Right kidney (tissue), 1 donor: ENCODE measurements at regions not wholly inside any gene's neighbourhood (a gene's known extent, or its start where the extent isn't known, plus 50 kb on each side); places are given as distances from the start of the nearest gene placed in this dataset.
"Not testable (repeated sequence)": the region's sequence is repeated elsewhere in the genome, so short reads cannot be mapped to it uniquely, and the experiment has no call there.

Experiments used
- DNase-seq: peaks from one replicate; pipeline ENCODE4 v3.0.0-alpha.2; 2016

DNA sequence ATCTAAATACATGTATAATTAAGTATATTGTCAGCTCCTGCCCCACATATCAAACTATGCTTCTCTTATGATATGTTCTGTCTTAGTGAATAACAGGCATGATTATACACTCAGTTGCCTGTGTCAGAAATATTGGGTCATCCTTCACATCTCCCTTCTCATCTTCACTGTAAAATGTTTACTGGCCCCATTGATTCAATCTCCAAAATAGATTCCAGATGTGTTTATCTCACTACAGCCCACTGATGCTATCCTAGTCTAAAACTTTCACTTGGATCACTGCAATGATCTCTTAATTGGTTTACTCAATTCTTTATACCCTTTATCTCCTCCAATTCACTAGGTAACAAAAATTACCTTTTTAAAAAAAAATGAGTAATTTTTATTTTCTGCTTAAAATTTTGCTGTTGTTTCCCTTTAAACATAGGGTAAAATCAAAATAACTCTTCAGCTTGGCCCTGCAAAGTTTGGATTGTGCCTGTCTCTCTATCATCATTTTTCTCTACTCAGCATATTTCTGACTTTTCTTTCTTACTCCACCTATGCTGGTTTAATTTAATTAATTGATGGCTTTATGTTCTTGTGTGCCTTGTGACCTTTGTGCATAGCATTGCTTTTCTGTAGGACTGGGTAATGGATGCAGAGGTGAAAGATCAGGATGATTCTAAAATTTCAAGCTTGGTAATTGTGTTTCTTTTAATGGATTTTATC lies 233.9 kb upstream of the FOXP2 start:
- no peak for DNase-seq

DNA sequence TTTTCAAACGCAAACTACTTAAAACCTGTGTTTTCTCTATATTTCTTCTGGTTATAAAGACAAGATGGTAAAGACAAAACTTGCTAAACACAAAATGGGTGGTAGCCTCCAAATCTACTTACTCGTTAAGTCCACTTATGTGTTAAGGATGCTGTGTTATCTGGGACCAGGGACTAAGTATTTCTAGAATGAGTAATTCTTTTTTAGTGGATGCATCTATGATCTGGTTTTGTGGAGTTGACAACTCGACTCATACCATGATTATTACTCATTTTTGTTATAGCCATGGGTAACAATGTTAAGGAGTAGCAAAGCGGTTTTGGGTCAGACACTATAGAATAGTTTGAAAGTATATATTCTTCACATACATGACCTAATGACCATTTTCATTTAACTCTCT lies 239.5 kb upstream of the FOXP2 start:
- DNase-seq = no peak

DNA sequence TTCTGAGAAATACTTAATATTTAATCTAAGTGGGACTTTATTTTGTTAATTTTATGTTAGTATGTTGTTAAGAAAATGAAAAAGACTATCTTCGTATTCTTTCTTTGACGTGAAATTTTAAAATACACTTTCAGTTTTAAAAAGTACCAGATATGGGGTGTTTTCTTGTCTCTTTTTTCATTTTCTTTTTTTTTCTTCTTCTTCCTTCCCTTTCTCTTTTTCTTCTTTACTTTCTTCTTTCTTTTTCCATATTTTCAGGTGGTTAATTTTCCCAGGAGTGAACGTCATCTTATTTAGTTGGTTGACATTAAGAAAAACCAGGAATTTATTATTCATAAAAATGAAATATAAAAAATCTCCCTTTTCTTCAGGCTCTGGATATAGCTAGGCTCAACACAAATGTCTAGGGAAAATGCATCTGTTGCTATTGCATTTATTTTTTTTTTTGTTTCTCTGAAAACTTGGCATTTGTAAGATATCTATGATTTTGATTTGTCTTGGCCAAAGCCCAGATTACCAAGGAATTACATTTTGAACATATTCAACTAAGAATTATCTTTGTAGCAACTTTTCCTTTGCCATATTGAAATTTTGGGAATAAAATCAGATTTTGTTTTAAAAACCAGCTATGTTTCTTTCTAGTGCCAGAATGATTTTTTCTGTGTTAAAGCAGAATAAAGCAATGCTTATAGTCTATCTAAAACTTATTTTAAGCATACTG lies 241.3 kb upstream of the FOXP2 start:
- DNase-seq = no peak

GRCh38 chr7:114169389-114169788 lies 245.2 kb upstream of the FOXP2 start:
- not testable (repeated sequence) for DNase-seq

DNA sequence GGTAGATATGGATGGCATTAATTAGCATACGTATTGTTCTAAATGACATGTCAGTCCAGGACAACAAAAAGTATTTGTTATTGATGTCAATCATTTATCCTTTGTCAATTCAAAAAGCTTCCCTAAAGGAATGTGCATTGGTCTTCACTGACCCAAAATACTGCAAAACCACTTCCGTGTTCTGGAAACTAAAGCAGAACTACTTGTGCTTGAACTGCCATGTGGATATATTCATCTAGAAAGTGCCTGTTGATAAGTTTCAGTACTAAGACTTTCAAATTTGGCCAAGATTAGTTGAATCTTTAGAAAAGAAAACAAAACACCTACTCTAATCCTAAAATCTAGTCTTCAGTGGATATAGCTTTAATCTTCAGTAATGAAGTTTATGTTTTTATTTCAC lies 242.1 kb upstream of the PPP1R3A start:
- no peak for DNase-seq

- DNase-seq = no peak
Measured at GRCh38 chr7:114158854-114159253, 240.0 kb upstream of the PPP1R3A start.

DNA sequence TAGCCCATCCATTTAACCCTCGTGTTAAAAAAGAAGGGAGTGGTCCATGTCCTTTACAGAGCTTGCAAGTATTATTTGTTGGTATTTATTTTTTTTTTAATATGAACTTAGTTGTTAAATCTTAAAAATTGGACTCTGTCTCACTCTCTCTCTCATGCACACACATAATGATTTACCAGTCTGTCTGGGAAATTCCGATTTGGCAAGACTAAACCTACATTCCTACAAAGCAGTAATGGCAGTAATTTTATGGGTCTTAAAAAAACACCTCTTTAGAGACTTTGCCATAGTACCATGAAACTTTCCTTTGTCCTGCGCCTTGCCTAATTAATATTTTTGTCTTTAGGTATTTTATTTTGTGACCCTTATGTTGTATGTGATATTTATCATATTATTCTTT lies 239.5 kb upstream of the PPP1R3A start:
- DNase-seq = no peak

DNA sequence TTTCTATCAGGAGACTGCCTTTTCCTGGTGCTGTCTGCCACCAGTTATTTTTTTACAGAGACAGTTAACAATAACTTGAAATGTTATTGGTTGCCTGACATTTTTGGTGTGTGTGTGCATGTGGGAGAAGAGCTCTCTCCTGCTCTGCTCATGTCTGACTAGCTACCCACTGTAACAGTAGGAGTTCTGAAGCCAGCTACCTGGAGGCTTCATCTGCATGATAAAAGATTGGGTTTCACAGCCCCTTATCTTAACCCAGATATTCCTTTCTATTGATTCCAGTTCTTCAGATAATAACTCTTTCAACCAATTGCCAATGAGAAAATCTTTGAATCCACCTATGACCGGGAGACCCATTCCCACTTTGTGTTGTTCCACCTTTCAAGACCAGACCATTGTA lies 237.4 kb upstream of the PPP1R3A start:
- no peak for DNase-seq

- no peak for DNase-seq
Measured at GRCh38 chr7:114155116-114156110, 236.6 kb upstream of the PPP1R3A start.

DNA sequence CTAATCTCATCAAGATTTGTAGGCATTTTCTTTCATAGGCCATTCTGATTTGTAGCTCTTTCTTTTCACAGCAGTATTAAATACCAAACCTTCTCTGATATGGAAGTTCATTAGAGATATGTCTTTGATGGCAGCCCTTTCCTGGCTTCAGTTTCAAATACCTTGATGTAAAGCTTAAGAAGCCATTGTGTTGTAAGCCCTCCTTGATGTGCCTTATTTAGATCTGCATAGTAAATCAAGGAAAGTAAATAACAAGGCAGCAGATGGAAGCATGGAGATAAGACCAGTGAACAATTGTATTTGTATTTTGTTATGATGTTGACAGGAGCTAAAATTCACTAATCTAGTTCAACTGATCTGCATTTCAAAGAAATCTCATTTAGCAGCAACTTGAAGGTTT lies 234.9 kb upstream of the PPP1R3A start:
- DNase-seq = no peak

DNA sequence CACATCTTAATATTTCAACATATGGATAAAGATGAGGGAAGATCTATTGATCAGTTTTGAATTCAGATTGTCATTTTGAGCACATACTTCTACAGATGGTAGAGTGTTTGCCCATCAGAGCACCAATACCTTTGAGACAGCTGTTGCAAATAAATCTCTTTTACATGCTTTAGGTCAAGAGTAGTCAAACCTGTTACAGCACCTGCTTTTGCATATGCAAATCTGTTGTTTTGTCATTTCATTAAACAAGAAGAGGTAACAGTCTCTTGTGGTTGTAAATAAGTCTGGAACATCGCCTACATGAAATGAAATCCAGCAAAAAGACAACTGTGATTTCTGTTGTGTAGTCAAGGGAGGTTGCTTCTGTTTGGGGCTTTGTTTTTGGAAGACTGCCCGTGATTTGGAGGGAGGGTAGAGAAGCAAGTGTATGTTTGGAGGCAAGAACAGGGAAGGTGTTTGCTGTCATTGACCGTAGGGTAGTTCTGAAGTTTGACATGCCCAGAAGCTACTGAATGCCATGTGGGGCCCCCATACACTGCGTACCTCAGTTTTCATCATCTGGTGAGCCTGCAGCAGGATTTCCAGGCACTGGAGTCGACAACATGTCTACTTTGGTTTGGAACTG lies 233.6 kb upstream of the PPP1R3A start:
- no peak for DNase-seq

- DNase-seq = no peak
Measured at GRCh38 chr7:114151777-114152176, 233.0 kb upstream of the PPP1R3A start.

- no peak for DNase-seq
Measured at GRCh38 chr7:114150689-114151088, 231.9 kb upstream of the PPP1R3A start.

GRCh38 chr7:114148779-114149178 lies 230.0 kb upstream of the PPP1R3A start:
- DNase-seq = no peak

DNA sequence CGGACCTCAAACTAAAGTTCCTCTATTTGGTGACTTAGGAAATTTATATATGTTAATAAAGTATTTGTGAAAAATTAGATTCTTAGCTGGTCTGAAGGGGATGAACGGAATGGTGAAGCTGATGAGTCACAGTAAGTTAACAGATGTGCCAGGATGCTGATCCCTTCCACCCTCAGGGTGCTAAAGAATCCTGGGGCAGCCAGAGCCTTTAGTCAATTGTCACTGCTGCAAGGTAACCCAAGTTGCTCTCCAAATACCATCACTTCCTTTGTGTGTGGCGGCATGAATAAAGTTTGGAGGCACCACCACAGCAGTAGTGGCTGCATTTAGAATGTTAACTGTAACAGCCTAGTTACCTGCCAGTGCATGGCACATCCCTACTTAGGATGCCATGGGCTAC lies 222.6 kb upstream of the PPP1R3A start:
- DNase-seq = no peak

DNA sequence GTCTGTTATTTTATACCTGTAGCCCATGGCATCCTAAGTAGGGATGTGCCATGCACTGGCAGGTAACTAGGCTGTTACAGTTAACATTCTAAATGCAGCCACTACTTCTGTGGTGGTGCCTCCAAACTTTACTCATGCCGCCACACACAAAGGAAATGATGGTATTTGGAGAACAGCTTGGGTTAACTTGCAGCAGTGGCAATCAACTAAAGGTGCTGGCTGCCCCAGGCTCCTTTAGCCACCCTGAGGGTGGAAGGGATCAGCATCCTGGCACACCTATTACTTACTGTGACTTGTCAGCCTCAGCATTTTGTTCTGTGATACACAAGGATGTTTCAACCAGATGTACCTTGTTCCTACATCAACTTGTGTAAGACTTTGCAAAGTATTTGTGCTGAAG lies 221.8 kb upstream of the PPP1R3A start:
- no peak for DNase-seq

DNA sequence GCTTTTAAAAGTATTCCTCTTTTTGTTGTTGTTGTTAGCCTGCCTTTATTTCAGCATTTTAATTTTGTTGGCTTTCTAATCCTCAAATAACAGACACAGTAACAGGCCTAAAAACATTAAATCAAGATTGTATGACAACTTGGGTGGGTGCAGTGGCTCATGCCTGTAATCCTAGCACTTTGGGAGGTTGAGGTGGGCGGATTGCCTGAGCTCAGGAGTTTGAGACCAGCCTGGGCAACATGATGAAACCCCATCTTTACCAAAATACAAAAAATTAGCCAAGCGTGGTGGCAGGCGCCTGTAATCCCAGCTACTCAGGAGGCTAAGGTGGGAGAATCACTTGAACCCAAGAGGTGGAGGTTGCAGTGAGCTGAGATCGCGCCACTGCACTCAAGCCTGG lies 220.9 kb upstream of the PPP1R3A start:
- DNase-seq = not testable (repeated sequence)

DNA sequence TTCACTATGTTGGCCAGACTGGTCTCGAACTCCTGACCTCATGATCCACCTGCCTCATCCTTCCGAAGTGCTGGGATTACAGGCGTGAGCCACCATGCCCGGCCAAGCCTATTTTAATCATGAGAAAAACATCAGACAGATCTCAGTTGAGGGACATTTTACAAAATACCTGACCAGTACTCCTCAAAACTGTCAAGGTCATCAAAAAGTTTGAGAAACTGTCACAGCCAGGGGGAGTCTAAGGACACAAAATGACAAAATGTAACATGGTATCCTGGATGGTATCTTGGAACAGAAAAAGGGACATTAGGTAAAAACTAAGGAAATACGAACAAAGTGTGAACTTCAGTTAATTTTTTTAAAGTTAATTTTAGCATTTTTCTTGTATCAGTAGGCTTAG lies 219.8 kb upstream of the PPP1R3A start:
- DNase-seq = no peak

GRCh38 chr7:114133717-114134116 lies 214.9 kb upstream of the PPP1R3A start:
- no peak for DNase-seq

DNA sequence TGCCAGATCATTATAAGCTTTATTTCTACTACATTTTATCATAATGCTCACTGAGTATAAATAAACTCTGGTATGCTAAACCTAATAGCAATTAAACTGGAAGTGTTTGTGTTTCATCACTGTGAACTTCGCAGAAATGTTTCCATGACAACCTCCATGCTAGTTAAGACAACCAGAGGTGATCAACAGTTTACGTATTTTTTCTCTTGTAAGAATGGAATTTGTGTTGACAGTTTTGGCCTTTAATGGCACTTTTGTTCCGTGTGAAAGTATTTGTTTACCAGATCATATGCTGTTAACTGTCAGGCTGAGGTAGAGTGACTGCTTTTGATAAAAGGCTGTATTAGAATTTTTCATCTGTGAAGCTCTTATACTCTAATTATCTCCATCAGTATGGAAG lies 212.1 kb upstream of the PPP1R3A start:
- no peak for DNase-seq

GRCh38 chr7:114128880-114129279 lies 210.1 kb upstream of the PPP1R3A start:
- DNase-seq = no peak

DNA sequence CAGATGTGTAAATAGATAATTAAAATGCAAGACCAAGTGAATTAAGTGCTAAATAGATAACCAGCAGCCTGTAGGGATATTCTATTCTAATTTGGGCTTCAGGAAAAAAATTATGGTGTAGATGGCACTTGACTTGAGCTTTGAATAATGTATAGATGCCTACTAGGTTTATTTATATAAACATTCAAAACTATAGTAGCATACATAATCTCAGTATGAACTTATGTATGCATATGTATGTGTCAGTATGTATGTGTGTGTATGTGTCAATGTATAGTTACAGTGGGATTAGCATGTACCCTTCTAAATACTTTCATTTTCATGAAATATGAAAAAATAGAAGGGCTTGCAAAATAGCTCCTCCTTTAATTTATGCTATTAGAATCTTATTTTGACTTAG lies 207.3 kb upstream of the PPP1R3A start:
- no peak for DNase-seq

DNA sequence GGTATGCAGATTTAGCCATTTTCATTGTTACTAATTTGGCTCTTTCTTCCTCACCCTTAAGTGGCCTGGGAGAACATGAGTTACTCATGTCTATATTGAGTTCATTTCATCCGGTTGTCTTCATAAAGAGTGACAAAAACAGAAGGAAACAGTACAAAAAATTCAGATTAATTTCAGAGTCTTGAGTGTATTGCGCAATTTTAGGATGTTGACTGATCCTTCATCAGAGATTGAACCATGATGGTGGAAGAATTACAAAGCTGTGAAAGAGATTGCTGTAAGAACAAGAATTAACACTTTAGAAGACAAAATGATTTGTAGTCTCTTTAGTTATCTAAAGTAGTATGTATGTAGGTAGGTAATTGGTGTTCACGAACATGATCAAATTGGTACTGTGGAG lies 194.0 kb upstream of the PPP1R3A start:
- DNase-seq = no peak
